CD4-positive, alpha-beta T cell (primary cell): ENCODE measurements at regions not wholly inside any gene's neighbourhood (a gene's known extent, or its start where the extent isn't known, plus 50 kb on each side); places are given as distances from the start of the nearest gene placed in this dataset.
"Not testable (repeated sequence)": the region's sequence is repeated elsewhere in the genome, so short reads cannot be mapped to it uniquely, and the experiment has no call there.

Source experiments
- ATAC-seq: fragments of 200-7000 bp; cut with Tn5 transposase; one replicate; pipeline ENCODE4 v1.10.0; 2022; ENCODE audit warnings: mild to moderate bottlenecking; ENCODE audit not compliant: poor library complexity
- CTCF ChIA-PET: fragments of 350-600 bp; sonication (Branson Sonifier 250); formaldehyde crosslinking; loops from one replicate; lab custom pipeline; 2021; ENCODE audit warnings: antibody characterized with exemption, inconsistent platforms; lab: Charles Lee
- POLR2A ChIA-PET: fragments of 350-600 bp; sonication (Branson Sonifier 250); formaldehyde crosslinking; loops from one replicate; lab custom pipeline; 2021; ENCODE audit warnings: antibody characterized with exemption, inconsistent platforms; lab: Charles Lee
- DNase-seq, 14 experiments: peaks; one replicate each; pipeline ENCODE4 v3.0.0-alpha.2; 2013 to 2020; ENCODE audit warnings: mixed read lengths in 2 of 14
- H3K27ac ChIP-seq, 2 donors: one replicate each; pipeline versions ENCODE4 v1.5.1 to v1.7.0; 2013; ENCODE audit warnings: low read length in 2 of 2, low read depth in 1 of 2, mild to moderate bottlenecking in 1 of 2
- H3K27me3 ChIP-seq, 2 experiments: 1 replicate in 1 of 2; 2 replicates in 1 of 2; pipeline versions ENCODE4 v1.6.1 to v1.7.0; 2013; ENCODE audit warnings: low read length in 2 of 2, control low read depth in 1 of 2, mild to moderate bottlenecking in 1 of 2, moderate library complexity in 1 of 2; ENCODE audit not compliant: insufficient read depth in 2 of 2, control insufficient read depth in 1 of 2
- H3K36me3 ChIP-seq: one replicate; pipeline ENCODE4 v1.6.1; 2013; ENCODE audit warnings: low read length, control low read depth; ENCODE audit not compliant: insufficient read depth
- H3K4me1 ChIP-seq: one replicate; pipeline ENCODE4 v1.6.1; 2013; ENCODE audit warnings: low read length, control low read depth; ENCODE audit not compliant: insufficient read depth
- H3K4me3 ChIP-seq: one replicate; pipeline ENCODE4 v1.5.1; 2013; ENCODE audit warnings: mild to moderate bottlenecking, low read length, moderate library complexity
- H3K9me3 ChIP-seq, 2 experiments: 1 replicate in 1 of 2; 2 replicates in 1 of 2; pipeline versions ENCODE4 v1.6.1 to v1.7.0; 2013; ENCODE audit warnings: low read length in 2 of 2, mild to moderate bottlenecking in 2 of 2, control low read depth in 1 of 2, moderate library complexity in 1 of 2; ENCODE audit not compliant: control insufficient read depth in 1 of 2, insufficient read depth in 1 of 2
- H3K27ac Mint-ChIP-seq: one replicate; pipeline ENCODE4 v1.8.0; 2020; ENCODE audit warnings: mixed read lengths
- H3K27me3 Mint-ChIP-seq: one replicate; pipeline ENCODE4 v1.8.0; 2021; ENCODE audit warnings: mixed read lengths
- H3K36me3 Mint-ChIP-seq: one replicate; pipeline ENCODE4 v1.8.0; 2021; ENCODE audit warnings: low read depth, mixed read lengths
- H3K4me1 Mint-ChIP-seq: one replicate; pipeline ENCODE4 v1.8.0; 2021; ENCODE audit warnings: low read depth, mixed read lengths
- H3K4me3 Mint-ChIP-seq: one replicate; pipeline ENCODE4 v1.8.0; 2020; ENCODE audit warnings: mild to moderate bottlenecking, mixed read lengths
- H3K9me3 Mint-ChIP-seq: one replicate; pipeline ENCODE4 v1.8.0; 2020; ENCODE audit warnings: mixed read lengths
- intact Hi-C, 2 experiments: fragments of 100-400 bp; cut with DNase I in 1 of 2; cut with micrococcal nuclease in 1 of 2; formaldehyde crosslinking; loops; one replicate each; pipeline versions ENCODE4 v1.15.1 to v1.9.0; 2023 to 2025; cut with DNase I, micrococcal nuclease
- TF ChIP-seq, protein P1 (sequence below): fragments of 200-600 bp; IDR thresholded peaks from one replicate; pipeline ENCODE4 v1.8.0; 2022; ENCODE audit warnings: antibody characterized with exemption, mild to moderate bottlenecking

DNA sequence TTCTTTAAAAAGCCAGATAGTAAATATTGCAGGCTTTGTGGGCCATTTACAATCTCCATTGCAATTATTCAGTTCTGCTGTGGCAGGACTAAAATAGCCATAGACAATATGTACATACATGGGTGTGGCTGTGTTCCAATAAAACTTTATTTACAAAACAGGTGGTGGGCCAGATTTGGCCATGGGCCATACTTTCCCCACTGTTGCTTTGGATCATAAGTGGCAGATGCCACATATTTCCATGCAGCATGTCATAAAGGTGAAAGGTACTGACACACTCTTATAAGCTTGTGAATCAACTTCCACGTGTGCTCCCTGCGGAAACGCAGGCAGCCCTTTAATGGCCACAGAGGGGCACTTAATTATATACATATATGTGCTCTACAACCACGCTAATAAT is 244.4 kb upstream of the FOXN3 start:
- ATAC-seq (no peak), DNase-seq (no peak)
- ChIA-PET POLR2A (no interaction called here), CTCF (interaction anchor here (0.5 to 0.9 kb wide), 2 partner anchors 59 to 204 kb away, joined by 3 to 4 read pairs; no protein-coding TSS in a partner anchor)
- Histone ChIP-seq H3K4me3 (no peak overlapping the region), H3K27ac (no peak overlapping the region), H3K9me3 (no peaks in the 10 kb centered on the region), H3K27me3 (no peaks in the 10 kb centered on the region), H3K4me1 (no peaks in the 10 kb centered on the region), H3K36me3 (no peaks in the 10 kb centered on the region)
- no peaks in the 10 kb centered on the region for H3K27me3 Mint-ChIP-seq
- TF ChIP-seq, protein P1, sequence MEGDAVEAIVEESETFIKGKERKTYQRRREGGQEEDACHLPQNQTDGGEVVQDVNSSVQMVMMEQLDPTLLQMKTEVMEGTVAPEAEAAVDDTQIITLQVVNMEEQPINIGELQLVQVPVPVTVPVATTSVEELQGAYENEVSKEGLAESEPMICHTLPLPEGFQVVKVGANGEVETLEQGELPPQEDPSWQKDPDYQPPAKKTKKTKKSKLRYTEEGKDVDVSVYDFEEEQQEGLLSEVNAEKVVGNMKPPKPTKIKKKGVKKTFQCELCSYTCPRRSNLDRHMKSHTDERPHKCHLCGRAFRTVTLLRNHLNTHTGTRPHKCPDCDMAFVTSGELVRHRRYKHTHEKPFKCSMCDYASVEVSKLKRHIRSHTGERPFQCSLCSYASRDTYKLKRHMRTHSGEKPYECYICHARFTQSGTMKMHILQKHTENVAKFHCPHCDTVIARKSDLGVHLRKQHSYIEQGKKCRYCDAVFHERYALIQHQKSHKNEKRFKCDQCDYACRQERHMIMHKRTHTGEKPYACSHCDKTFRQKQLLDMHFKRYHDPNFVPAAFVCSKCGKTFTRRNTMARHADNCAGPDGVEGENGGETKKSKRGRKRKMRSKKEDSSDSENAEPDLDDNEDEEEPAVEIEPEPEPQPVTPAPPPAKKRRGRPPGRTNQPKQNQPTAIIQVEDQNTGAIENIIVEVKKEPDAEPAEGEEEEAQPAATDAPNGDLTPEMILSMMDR = no peak
- no peak overlapping the region for H3K4me3 Mint-ChIP-seq
- no peak overlapping the region for H3K27ac Mint-ChIP-seq
- H3K36me3 Mint-ChIP-seq = no peaks in the 10 kb centered on the region
- intact Hi-C loops = no loop called here
- H3K9me3 Mint-ChIP-seq = peaks cover 2% of the 10 kb centered on the region
- H3K4me1 Mint-ChIP-seq = no peaks in the 10 kb centered on the region

DNA sequence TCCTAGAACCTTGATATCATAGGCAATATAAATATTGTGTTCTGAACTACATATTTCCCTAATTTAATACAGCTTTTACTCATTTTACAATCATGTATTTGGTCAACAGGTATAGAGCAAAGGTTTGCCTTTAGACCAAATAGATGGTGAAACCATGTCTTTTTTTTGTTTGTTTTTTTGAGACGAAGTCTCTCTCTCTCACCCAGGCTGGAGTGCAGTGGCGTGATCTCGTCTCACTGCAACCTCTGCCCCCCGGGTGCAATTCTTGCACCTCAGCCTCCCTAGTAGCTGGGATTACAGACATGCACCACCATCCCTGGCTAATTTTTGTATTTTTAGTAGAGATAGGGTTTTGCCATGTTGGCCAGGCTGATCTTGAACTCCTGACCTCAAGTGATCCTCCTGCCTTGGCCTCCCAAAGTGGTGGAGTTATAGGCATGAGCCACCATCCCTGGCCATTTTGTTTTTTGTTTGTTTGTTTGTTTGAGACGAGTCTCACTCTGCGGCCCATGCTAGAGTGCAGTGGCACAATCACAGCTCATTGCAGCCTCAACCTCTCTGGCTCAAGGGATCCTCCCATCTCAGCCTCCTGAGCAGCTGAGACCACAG is 243.7 kb upstream of the FOXN3 start:
- H3K4me3 ChIP-seq, H3K27ac ChIP-seq, H3K4me1 Mint-ChIP-seq, H3K4me3 Mint-ChIP-seq, H3K4me1 ChIP-seq, H3K27me3 Mint-ChIP-seq, H3K36me3 ChIP-seq, POLR2A ChIA-PET, H3K9me3 Mint-ChIP-seq, H3K9me3 ChIP-seq, DNase-seq, H3K36me3 Mint-ChIP-seq, H3K27me3 ChIP-seq, H3K27ac Mint-ChIP-seq, ATAC-seq, intact Hi-C loops: not testable (repeated sequence)
- CTCF ChIA-PET = interaction anchor here (0.5 to 0.9 kb wide), 2 partner anchors 60 to 203 kb away, joined by 3 to 4 read pairs; no protein-coding TSS in a partner anchor

DNA sequence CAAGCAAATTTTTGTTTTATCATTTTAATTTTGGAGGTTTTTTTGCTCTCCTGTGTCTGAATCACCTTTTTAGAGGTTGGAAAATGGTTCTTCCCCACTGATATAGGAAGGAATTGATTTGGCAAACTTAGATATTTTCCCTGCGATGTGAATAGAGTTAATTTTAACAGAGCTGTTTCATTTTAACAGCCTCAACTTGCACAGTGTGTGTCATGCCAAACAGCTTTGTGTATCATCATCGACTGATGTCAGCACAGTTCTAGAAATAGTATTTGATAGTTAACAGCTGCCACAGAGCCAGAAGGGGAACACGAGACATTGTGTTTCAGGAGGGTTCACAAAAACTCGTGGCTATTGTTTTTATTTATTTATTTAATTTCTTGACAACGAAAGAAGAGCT is 243.1 kb upstream of the FOXN3 start:
- TF ChIP-seq, protein P1 = no peak
- intact Hi-C loops = no loop called here
- no peak overlapping the region for H3K4me3 Mint-ChIP-seq
- POLR2A ChIA-PET = interaction anchor here (1.2 kb wide), 1 partner anchor 482 kb away, joined by 3 read pairs; no protein-coding TSS in a partner anchor
- no peak overlapping the region for H3K27ac Mint-ChIP-seq
- ATAC-seq = no peak
- no peaks in the 10 kb centered on the region for H3K27me3 Mint-ChIP-seq
- H3K4me1 Mint-ChIP-seq = no peaks in the 10 kb centered on the region
- CTCF ChIA-PET = interaction anchor here (1.2 kb wide), 1 partner anchor 28 kb away, joined by 3 read pairs; no protein-coding TSS in a partner anchor
- no peaks in the 10 kb centered on the region for H3K9me3 Mint-ChIP-seq
- H3K36me3 Mint-ChIP-seq = no peaks in the 10 kb centered on the region
- no peaks in the 10 kb centered on the region for H3K4me1 ChIP-seq
- H3K4me3 ChIP-seq = no peak overlapping the region
- H3K36me3 ChIP-seq = no peaks in the 10 kb centered on the region
- H3K27ac ChIP-seq = no peak overlapping the region
- no peaks in the 10 kb centered on the region for H3K9me3 ChIP-seq
- no peaks in the 10 kb centered on the region for H3K27me3 ChIP-seq
- no peak for DNase-seq
